ENCODE measurements at regions not wholly inside any gene's neighbourhood (a gene's known extent, or its start where the extent isn't known, plus 50 kb on each side); places are given as distances from the start of the nearest gene placed in this dataset.

DNA sequence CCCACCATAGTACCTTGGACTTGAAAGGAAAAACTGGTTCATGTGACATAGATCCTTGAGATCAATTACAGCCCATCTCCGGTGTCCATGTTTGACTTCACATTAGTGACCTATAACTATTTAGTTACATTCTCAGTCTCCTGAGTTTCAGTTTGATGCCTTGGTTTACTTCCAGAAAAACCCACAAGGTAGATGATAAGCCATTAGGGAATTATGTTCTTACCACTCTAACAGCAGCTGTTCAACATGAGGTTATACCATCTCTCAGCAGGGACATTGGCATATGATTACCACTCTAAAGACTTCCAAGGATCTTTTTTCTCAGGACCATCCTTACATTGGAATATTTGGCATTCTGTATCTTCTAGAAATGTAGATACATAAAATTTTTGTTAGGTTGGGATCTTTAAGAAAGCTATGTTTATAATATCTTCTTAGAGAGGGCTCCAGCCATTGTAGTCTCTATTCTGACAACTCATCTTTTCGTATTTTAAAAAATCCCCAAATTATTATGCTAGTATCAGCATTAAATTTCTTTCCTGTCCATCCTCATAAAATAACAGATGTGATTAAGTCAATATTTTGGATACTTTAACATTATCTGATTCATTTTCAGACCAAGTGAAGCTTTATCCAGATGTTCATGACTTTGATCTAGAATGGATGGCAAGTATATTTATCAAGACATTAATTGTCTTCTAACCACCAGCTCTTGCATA lies 258.9 kb downstream of the RDH14 start:
- no peak for TF ChIP-seq HSF1 (IDR thresholded peaks at IDR 0.05; ENCODE audit: low read depth, low read length)
- TF ChIP-seq CBFB (IDR thresholded peaks at IDR 0.05; ENCODE audit: low read depth) = no peak
- TF ChIP-seq TAF1 (IDR thresholded peaks at IDR 0.05; ENCODE audit: borderline replicate concordance, low read depth, low read length) = no peak
- TF ChIP-seq ZBTB40 (IDR thresholded peaks at IDR 0.05; ENCODE audit: borderline replicate concordance) = no peak
- TF ChIP-seq, protein P1, sequence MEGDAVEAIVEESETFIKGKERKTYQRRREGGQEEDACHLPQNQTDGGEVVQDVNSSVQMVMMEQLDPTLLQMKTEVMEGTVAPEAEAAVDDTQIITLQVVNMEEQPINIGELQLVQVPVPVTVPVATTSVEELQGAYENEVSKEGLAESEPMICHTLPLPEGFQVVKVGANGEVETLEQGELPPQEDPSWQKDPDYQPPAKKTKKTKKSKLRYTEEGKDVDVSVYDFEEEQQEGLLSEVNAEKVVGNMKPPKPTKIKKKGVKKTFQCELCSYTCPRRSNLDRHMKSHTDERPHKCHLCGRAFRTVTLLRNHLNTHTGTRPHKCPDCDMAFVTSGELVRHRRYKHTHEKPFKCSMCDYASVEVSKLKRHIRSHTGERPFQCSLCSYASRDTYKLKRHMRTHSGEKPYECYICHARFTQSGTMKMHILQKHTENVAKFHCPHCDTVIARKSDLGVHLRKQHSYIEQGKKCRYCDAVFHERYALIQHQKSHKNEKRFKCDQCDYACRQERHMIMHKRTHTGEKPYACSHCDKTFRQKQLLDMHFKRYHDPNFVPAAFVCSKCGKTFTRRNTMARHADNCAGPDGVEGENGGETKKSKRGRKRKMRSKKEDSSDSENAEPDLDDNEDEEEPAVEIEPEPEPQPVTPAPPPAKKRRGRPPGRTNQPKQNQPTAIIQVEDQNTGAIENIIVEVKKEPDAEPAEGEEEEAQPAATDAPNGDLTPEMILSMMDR (IDR thresholded peaks at IDR 0.05 in 2 of 3, conservative IDR thresholded peaks at IDR 0.05 in 1 of 3; ENCODE audit: control insufficient read depth in 2 of 3, extremely low read depth in 1 of 3, insufficient read depth in 1 of 3, low read depth in 3 of 3, low read length in 3 of 3) = no peak
- no peak for TF ChIP-seq ELK1 (IDR thresholded peaks at IDR 0.05; ENCODE audit: low read depth, low read length)
- TF ChIP-seq MXI1 (IDR thresholded peaks at IDR 0.05; ENCODE audit: low read depth, low read length) = no peak
